A673 (cell line): ENCODE measurements at regions not wholly inside any gene's neighbourhood (a gene's known extent, or its start where the extent isn't known, plus 50 kb on each side); places are given as distances from the start of the nearest gene placed in this dataset.

ENCODE experiments used
- BruUV-seq: library from RNA; stranded (reverse); fragments of 400-500 nt; replicated peaks from 2 replicates; lab custom pipeline; 2021; lab: Mats Ljungman, UMichigan
- CTCF ChIA-PET: fragments of 300-600 bp; sonication (Branson Sonifier 250); formaldehyde crosslinking; loops from one replicate; lab custom pipeline; 2022; ENCODE audit warnings: antibody characterized with exemption; lab: Charles Lee
- POLR2A ChIA-PET: fragments of 300-600 bp; sonication (Branson Sonifier 250); formaldehyde crosslinking; loops from one replicate; lab custom pipeline; 2022; ENCODE audit warnings: antibody characterized with exemption; ENCODE audit not compliant: low non-redundant PET; lab: Charles Lee
- DNase-seq: peaks from one replicate; pipeline ENCODE4 v3.0.0-alpha.2; 2015; ENCODE audit warnings: low spot score
- H3K27ac ChIP-seq: fragments of 200-600 bp; sonication (generic); 2 replicates; pipeline ENCODE4 v1.5.1; 2016; ENCODE audit warnings: mixed run types, low read depth, mild to moderate bottlenecking, mixed read lengths, antibody characterized with exemption, low read length; ENCODE audit not compliant: poor library complexity, severe bottlenecking
- H3K27me3 ChIP-seq: fragments of 200-600 bp; sonication (generic); replicated peaks from 2 replicates; pipeline ENCODE4 v1.6.1; 2017; ENCODE audit warnings: mixed run types, low read depth, mild to moderate bottlenecking, mixed read lengths, antibody characterized with exemption, low read length; ENCODE audit not compliant: insufficient read depth, poor library complexity
- H3K36me3 ChIP-seq: fragments of 200-600 bp; sonication (generic); 2 replicates; pipeline ENCODE4 v1.6.1; 2016; ENCODE audit warnings: mixed run types, mild to moderate bottlenecking, mixed read lengths, antibody characterized with exemption, low read length; ENCODE audit not compliant: insufficient read depth, poor library complexity, severe bottlenecking
- H3K4me1 ChIP-seq: fragments of 200-600 bp; sonication (generic); 2 replicates; pipeline ENCODE4 v1.6.1; 2017; ENCODE audit warnings: mixed run types, mild to moderate bottlenecking, mixed read lengths, antibody characterized with exemption, low read length; ENCODE audit not compliant: insufficient read depth, poor library complexity, severe bottlenecking
- H3K4me3 ChIP-seq: fragments of 200-600 bp; sonication (generic); 2 replicates; pipeline ENCODE4 v1.5.1; 2016; ENCODE audit warnings: low read depth, mixed run types, mild to moderate bottlenecking, mixed read lengths, low read length; ENCODE audit not compliant: poor library complexity, severe bottlenecking
- H3K9me3 ChIP-seq: fragments of 200-600 bp; sonication (generic); 2 replicates; pipeline ENCODE4 v1.6.1; 2016; ENCODE audit warnings: mixed run types, low read depth, mild to moderate bottlenecking, mixed read lengths, antibody characterized with exemption, low read length; ENCODE audit not compliant: poor library complexity, severe bottlenecking
- EZH2 ChIP-seq: fragments of 200-600 bp; sonication (generic); IDR thresholded peaks from 2 replicates; pipeline ENCODE4 v1.6.1; 2017; ENCODE audit warnings: borderline replicate concordance, low read depth, mild to moderate bottlenecking, mixed read lengths, antibody characterized with exemption, low read length; ENCODE audit not compliant: poor library complexity, severe bottlenecking
- intact Hi-C: fragments of 100-400 bp; cut with micrococcal nuclease; formaldehyde crosslinking; loops from one replicate; pipeline ENCODE4 v1.10.0; 2022; ENCODE audit not compliant: unreplicated experiment
- TF ChIP-seq, protein P1 (sequence below): fragments of 300-800, 200-600 bp; sonication (generic); conservative IDR thresholded peaks from 2 replicates; pipeline ENCODE4 v1.5.1; 2017; ENCODE audit warnings: low read depth, mild to moderate bottlenecking, antibody characterized with exemption, low read length, moderate library complexity, mixed read lengths

DNA sequence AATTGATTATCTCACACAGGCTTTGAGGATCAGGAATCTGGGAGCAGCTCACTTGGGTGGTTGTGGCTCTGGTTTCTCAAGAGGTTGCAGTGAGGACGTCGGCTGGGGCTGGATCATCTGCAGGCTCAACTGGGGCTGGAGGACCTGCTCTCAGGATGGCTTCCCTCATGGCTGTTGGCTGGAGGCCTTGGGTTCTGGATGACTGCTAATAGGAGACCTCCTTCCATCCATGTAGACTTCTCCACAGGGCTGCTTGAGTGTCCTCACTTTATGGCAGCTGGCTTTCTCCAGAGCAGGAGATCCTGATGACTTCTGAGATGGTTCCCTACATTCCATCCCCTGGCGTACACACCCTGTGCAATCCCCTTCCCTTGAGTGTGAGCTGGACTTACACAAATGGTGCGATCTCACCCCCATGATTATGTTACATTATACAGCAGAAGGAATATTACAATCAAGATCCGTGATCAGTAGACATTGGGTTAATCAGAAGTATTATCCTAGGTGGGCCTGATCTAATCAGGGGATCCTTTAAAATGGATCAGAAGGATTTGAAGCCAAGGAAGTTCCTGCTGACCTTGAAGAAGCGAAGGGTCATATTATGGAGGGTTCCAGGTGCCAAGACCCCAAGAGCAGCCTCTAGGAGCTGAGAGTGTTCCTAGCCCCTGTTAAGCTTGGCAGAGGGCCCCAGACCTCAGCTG lies 122.2 kb downstream of the CXCL12 start:
- no peak for DNase-seq
- Histone ChIP-seq H3K4me3 (no peak overlapping the region), H3K27me3 (no peaks in the 10 kb centered on the region), H3K36me3 (no peaks in the 10 kb centered on the region), H3K9me3 (peaks cover 12% of the 10 kb centered on the region), H3K27ac (no peak overlapping the region), H3K4me1 (no peaks in the 10 kb centered on the region)
- no TSS peak for BruUV-seq
- CTCF ChIA-PET, result no interaction called here
- POLR2A ChIA-PET, result no interaction called here
- intact Hi-C loops, result no loop called here
- TF ChIP-seq, protein P1, sequence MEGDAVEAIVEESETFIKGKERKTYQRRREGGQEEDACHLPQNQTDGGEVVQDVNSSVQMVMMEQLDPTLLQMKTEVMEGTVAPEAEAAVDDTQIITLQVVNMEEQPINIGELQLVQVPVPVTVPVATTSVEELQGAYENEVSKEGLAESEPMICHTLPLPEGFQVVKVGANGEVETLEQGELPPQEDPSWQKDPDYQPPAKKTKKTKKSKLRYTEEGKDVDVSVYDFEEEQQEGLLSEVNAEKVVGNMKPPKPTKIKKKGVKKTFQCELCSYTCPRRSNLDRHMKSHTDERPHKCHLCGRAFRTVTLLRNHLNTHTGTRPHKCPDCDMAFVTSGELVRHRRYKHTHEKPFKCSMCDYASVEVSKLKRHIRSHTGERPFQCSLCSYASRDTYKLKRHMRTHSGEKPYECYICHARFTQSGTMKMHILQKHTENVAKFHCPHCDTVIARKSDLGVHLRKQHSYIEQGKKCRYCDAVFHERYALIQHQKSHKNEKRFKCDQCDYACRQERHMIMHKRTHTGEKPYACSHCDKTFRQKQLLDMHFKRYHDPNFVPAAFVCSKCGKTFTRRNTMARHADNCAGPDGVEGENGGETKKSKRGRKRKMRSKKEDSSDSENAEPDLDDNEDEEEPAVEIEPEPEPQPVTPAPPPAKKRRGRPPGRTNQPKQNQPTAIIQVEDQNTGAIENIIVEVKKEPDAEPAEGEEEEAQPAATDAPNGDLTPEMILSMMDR, result no peak
- TF ChIP-seq EZH2, result no peak

DNA sequence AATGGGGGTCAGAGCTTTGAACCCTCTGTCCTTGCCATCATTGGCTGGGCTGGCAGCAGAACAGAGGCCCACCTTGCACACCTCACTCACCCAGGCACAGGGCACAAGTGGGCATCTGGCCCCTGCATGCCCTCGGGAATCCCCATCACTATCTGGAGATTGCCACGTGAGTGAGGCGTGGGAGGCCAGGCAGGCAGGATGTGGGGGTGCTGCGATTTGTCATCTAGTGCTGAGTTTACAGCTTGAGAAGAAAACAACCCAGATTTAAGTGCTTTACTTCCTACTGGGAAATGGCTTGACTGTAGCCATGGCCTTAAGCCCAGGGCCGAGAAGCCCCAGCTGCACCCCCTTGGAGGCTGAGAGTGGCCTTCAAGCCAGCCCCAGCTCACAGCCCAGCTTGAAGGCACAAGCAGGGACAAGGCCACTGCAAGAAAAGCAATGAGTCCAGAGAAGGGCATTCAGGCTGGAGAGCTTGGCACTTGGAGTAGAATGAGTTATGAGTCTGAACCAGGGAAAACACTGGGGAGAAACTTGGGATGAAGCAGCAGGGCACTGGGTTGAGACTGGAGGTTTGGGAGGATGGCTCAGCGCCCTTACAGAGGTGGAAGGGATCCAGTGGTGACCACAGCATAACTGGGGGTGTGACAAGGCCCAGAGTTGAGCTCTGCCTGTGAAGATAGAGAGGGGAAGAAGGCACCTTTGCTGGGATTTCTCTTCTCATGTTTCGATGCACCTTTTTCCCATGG lies 123.0 kb downstream of the CXCL12 start:
- CTCF ChIA-PET, result no interaction called here

DNA sequence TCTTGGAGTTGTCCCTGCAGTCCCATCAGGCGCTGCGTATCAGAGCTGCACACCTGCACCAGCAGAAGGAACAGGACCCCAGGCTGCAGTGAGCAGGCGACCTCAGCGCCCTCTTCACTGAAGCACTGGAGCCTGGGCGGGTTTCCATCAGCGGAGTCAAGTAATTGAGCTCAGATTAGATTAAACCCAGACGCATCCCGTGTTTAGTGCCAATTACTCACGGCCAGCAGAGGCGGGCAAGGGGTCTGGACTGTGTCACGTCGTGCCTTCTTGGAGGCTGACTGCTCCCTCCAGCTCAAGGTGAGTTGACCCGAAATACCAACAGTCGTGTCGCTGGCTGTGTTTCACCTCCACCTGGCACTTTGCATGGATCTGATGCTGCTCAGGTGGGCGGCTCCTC lies 123.6 kb downstream of the CXCL12 start:
- ChIA-PET POLR2A (no interaction called here), CTCF (no interaction called here)
- Histone ChIP-seq H3K4me3 (no peak overlapping the region), H3K9me3 (peaks cover 12% of the 10 kb centered on the region), H3K27me3 (no peaks in the 10 kb centered on the region), H3K36me3 (no peaks in the 10 kb centered on the region), H3K4me1 (no peaks in the 10 kb centered on the region), H3K27ac (no peak overlapping the region)
- no peak for TF ChIP-seq EZH2
- TF ChIP-seq, protein P1, result no peak
- BruUV-seq, result no TSS peak
- DNase-seq, result no peak
- intact Hi-C loops, result no loop called here

More for the DNA sequence above, 123.0 kb downstream of the CXCL12 start:
- Histone ChIP-seq H3K9me3 (peaks cover 12% of the 10 kb centered on the region), H3K4me1 (no peaks in the 10 kb centered on the region), H3K36me3 (no peaks in the 10 kb centered on the region), H3K27me3 (no peaks in the 10 kb centered on the region), H3K4me3 (no peak overlapping the region), H3K27ac (no peak overlapping the region)
- intact Hi-C loops, result no loop called here
- POLR2A ChIA-PET, result no interaction called here
- TF ChIP-seq EZH2, result no peak
- TF ChIP-seq, protein P1, result no peak
- no peak for DNase-seq
- BruUV-seq, result no TSS peak
